ENCODE measurements at regions not wholly inside any gene's neighbourhood (a gene's known extent, or its start where the extent isn't known, plus 50 kb on each side); places are given as distances from the start of the nearest gene placed in this dataset.

DNA sequence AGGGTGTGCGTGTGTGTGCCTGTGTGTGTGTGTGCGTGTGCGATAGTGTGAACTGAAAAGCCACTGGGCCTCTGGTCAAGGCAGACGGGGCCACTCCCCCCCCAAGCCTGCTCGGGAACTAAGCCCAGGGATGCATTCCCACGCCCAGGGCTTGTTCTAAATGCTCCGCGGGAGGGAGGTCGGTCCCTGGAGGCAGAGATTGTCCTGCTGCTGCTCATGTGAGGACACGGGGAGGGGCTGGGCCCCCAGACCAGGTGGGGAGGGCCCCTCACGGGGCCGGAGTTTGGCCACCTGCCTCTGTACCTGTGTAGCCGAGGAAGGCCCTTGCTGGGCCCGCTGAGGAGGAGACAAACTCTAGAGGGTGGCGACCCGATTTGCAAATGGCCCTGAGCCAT lies 93.9 kb downstream of the PDGFA start:
- Histone ChIP-seq H3K27ac (no peak overlapping the region), H3K36me3 (replicated peaks in 1 of 2) (no peaks in the 10 kb centered on the region), H3K4me3 (no peak overlapping the region), H3K4me1 (replicated peaks in 1 of 2) (no peaks in the 10 kb centered on the region), H3K9me3 (replicated peaks in 1 of 3) (no peaks in the 10 kb centered on the region), H3K27me3 (no peaks in the 10 kb centered on the region)
- TF ChIP-seq, protein P1, sequence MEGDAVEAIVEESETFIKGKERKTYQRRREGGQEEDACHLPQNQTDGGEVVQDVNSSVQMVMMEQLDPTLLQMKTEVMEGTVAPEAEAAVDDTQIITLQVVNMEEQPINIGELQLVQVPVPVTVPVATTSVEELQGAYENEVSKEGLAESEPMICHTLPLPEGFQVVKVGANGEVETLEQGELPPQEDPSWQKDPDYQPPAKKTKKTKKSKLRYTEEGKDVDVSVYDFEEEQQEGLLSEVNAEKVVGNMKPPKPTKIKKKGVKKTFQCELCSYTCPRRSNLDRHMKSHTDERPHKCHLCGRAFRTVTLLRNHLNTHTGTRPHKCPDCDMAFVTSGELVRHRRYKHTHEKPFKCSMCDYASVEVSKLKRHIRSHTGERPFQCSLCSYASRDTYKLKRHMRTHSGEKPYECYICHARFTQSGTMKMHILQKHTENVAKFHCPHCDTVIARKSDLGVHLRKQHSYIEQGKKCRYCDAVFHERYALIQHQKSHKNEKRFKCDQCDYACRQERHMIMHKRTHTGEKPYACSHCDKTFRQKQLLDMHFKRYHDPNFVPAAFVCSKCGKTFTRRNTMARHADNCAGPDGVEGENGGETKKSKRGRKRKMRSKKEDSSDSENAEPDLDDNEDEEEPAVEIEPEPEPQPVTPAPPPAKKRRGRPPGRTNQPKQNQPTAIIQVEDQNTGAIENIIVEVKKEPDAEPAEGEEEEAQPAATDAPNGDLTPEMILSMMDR (IDR thresholded peaks at IDR 0.05): no peak
- intact Hi-C loops (cut with DNase I): loop anchor here in 1 of 2 donors (10.0 kb wide), 1 partner anchor 79 kb away; no protein-coding TSS in a partner anchor
- 45 to 59% (median 48%) methylated on average over 4 to 16 of the region's 16 CpGs for WGBS, 4 donors
- no peak for DNase-seq

DNA sequence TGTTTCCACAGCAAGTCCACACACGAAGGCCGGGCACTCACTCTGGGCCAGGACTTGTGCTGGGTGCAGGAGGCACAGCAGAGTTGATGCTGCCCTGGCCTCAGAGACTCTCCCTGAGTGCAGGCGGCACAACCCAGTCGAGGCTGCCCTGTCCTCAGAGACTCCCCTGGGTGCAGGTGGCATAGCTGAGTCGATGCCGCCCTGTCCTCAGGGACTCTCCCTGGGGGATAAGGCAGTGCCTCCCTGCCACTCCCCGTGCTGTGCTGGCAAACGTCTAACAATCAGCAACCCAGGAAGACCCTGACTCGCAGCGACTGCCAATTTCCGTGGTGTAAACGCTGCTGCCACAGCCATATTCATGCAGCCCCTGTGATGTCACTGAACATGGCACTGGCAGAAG lies 93.1 kb downstream of the PDGFA start:
- no peak for TF ChIP-seq POLR2A (IDR thresholded peaks at IDR 0.05)
- TF ChIP-seq, protein P1 (IDR thresholded peaks at IDR 0.05): no peak
- Histone ChIP-seq H3K27me3 (no peaks in the 10 kb centered on the region), H3K27ac (no peak overlapping the region), H3K4me1 (replicated peaks in 1 of 2) (no peaks in the 10 kb centered on the region), H3K9me3 (replicated peaks in 1 of 3) (no peaks in the 10 kb centered on the region), H3K4me3 (no peak overlapping the region), H3K36me3 (replicated peaks in 1 of 2) (no peaks in the 10 kb centered on the region)
- DNase-seq: no peak
- intact Hi-C loops (cut with DNase I): loop anchor here in 1 of 2 donors (10.0 kb wide), 1 partner anchor 78 kb away; no protein-coding TSS in a partner anchor
- 82 to 92% (median 86%) methylated on average over 8 to 12 of the region's 12 CpGs for WGBS, 4 donors

DNA sequence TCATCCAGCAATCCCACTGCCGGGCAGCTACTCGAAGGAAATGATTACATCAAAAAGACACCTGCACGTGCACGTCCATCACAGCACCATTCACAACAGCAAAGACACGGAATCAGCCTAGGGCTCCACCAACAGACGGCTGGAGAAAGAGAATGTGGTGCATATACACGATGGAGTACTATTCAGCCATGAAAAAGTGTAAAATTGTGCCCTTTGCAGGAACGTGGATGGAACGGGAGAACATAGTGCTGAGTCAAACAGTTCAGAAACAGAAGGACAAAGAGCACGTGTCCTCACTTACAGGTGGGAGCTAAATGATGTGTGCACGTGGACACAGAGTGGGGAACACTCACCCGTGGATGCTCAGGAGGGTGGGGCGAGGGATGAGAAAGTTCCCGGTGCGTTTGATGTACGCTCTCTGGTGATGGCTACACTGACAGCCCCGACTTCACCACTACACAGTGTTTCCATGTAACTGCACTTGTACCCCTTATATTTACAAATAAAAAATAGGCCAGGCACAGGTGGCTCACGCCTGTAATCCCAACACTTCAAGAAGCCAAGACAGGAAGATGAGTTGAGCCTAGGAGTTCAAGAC lies 92.0 kb downstream of the PDGFA start:
- intact Hi-C loops (cut with DNase I): loop anchor here in 1 of 2 donors (10.0 kb wide), 1 partner anchor 77 kb away; no protein-coding TSS in a partner anchor
- Histone ChIP-seq H3K27me3 (no peaks in the 10 kb centered on the region), H3K36me3 (replicated peaks in 1 of 2) (no peaks in the 10 kb centered on the region), H3K4me3 (no peak overlapping the region), H3K9me3 (replicated peaks in 1 of 3) (no peaks in the 10 kb centered on the region), H3K4me1 (replicated peaks in 1 of 2) (no peaks in the 10 kb centered on the region), H3K27ac (no peak overlapping the region)
- WGBS, 4 donors: 77 to 90% (median 86%) methylated on average over 18 of the region's 18 CpGs
- DNase-seq: no peak
- TF ChIP-seq POLR2A (IDR thresholded peaks at IDR 0.05): no peak
- TF ChIP-seq, protein P1 (IDR thresholded peaks at IDR 0.05): no peak

DNA sequence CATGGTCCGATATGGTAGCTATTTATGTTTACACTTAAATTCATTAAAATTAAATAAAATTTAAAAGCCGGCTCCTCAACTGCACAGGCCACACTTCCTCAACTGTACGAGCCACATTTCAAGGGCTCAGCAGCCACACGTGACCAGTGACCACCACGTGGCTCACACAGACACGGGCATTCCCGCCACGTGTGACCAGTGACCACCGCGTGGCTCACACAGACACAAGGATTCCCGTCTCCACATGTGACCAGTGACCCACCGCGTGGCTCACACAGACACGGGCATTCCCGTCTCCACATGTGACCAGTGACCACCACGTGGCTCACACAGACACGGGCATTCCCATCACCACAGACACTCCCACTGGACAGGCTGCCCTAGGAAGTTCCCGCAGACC lies 91.3 kb downstream of the PDGFA start:
- Histone ChIP-seq H3K4me1 (replicated peaks in 1 of 2) (no peaks in the 10 kb centered on the region), H3K4me3 (no peak overlapping the region), H3K36me3 (replicated peaks in 1 of 2) (no peaks in the 10 kb centered on the region), H3K9me3 (replicated peaks in 1 of 3) (no peaks in the 10 kb centered on the region), H3K27ac (no peak overlapping the region), H3K27me3 (no peaks in the 10 kb centered on the region)
- intact Hi-C loops (cut with DNase I): loop anchor here in 1 of 2 donors (10.0 kb wide), 1 partner anchor 76 kb away; no protein-coding TSS in a partner anchor
- DNase-seq: no peak
- TF ChIP-seq, protein P1 (IDR thresholded peaks at IDR 0.05): no peak
- no peak for TF ChIP-seq POLR2A (IDR thresholded peaks at IDR 0.05)
- WGBS, 4 donors: 90 to 95% (median 93%) methylated on average over 18 of the region's 18 CpGs

All from adrenal gland (tissue), 9 donors.